Superior temporal gyrus (tissue), 1 donor: ENCODE measurements at regions not wholly inside any gene's neighbourhood (a gene's known extent, or its start where the extent isn't known, plus 50 kb on each side); places are given as distances from the start of the nearest gene placed in this dataset.

ENCODE experiments used
- DNase-seq: peaks from one replicate; pipeline ENCODE4 v3.0.0-alpha.2; 2016; ENCODE audit errors: extremely low spot score

- no peak for DNase-seq
These were observed 292.1 kb upstream of the RORB start for GRCh38 chr9:74205056-74205455.

DNA sequence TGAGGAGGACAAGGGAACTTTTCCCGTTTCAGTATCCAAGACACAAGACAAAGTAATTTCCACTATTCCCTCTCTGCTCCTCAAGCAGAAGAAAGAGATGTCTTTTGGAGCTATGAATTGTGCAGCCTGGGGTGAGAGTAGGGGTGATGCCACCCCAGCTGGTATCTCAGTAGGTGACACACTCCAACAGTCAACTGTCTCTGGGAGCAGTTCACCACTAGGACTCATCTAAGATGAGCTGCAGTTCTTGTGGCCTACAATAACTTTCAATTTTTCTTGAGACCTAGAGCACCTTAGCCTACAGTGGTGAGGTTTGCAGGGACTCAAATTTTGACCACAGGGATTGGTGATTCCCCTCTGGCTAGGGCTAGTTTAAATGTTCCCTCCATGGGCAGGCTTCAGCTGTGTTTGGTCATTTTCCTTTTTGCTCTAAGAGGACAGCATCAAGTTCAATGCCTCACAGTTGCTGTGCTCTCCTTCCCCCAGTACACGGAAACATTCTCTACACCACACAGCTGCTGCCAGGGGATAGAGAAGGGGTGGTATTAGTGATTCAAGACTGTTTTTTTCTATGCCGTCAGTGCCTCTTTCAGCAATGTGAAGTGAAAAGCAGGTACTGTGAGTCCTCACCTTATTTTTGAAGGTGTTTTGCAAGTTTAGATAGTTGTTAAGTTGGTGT is 278.6 kb upstream of the RORB start:
- DNase-seq, result no peak

- DNase-seq, result no peak
These were observed 276.8 kb upstream of the RORB start for GRCh38 chr9:74220327-74220726.

DNA sequence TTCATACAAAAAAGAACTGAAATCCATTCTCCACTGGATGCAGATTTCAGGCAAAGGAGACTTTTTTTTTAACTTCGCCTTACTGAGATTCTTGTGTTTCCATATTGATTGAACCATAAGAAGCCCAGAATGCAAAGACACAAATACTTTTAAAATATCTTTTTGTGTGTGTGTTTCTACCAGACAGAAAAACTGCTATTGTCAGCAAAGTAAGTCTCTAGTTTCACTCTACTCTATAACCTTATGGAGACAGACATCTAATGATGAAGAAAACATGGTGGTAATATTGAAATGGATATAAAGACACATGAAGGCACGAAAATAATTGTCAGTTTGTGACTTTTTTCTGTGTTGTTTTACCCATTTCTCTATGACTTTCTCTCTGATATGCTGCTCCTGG is 260.3 kb upstream of the RORB start:
- no peak for DNase-seq

- no peak for DNase-seq
These were observed 251.2 kb upstream of the RORB start for GRCh38 chr9:74245866-74246497.

- no peak for DNase-seq
These were observed 241.6 kb upstream of the RORB start for GRCh38 chr9:74255489-74255984.

DNA sequence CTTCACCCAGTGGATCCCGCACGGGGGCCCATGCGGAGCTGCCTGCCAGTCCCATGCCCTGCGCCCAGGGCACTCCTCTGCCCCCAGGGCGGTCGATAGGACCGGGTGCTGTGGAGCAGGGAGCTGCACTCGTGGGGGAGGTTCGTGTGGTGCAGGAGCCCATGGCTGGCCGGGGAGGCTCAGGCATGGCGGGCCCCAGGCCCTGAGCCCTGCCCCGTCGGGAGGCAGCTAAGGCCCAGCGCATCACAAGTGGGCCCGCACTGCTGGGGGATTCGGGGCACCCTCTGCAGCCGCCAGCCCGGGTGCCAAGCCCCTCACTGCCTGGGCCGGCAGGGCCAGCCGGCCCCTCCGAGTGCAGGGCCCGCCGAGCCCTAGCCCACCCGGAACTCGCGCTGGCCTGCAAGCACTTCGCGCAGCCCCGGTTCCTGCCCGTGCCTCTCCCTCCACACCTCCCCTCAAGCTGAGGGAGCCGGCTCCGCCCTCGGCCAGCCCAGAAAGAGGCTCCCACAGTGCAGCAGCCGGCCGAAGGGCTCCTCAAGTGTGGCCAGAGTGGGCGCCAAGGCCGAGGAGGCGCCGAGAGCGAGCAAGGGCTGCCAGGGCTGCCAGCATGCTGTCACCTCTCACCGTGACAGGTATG is 221.1 kb upstream of the RORB start:
- DNase-seq, result no peak

DNA sequence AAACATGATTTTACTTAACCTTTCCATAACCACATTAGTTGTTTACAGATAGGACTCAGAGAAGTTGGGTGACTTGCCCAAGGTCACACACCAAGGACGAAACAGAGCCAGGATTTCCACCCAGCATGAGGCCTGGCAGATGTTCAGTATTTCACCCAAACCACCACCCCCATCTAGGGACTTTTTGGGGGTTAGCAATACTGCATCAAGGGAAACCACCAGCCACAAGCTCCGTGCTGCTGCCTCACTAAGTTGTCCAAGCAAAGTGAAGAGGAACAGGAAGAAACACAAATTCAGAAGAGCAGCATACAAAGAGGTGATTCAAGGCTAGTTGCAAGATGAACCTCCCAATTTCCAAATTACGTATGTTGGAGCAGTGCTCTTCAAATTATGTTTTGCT is 219.6 kb upstream of the RORB start:
- DNase-seq, result no peak

DNA sequence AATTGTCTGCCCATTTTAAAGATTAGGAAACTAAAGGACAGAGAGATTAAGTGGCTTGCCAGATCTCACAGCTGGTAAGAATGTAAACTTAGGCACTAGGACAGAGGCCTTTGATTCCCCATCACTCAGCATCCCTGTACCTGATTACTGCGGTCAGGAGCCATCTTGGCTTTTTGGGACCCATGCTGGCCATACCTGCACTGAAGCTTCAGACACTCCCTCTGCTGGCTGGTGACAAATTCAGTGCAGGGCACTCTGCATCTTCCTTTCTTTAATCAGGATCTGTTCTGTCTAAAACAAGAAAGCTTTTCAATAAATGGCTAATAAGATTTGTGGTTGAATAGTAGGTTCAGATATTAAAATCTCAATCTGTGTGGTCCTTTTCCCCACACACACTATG is 215.5 kb upstream of the RORB start:
- DNase-seq, result no peak

- DNase-seq, result no peak
These were observed 214.4 kb upstream of the RORB start for GRCh38 chr9:74282526-74283253.

GRCh38 chr9:74284581-74285450 is 212.3 kb upstream of the RORB start:
- no peak for DNase-seq

- no peak for DNase-seq
These were observed 203.7 kb upstream of the RORB start for GRCh38 chr9:74293479-74293878.

GRCh38 chr9:74303945-74304344 is 193.2 kb upstream of the RORB start:
- DNase-seq, result no peak

DNA sequence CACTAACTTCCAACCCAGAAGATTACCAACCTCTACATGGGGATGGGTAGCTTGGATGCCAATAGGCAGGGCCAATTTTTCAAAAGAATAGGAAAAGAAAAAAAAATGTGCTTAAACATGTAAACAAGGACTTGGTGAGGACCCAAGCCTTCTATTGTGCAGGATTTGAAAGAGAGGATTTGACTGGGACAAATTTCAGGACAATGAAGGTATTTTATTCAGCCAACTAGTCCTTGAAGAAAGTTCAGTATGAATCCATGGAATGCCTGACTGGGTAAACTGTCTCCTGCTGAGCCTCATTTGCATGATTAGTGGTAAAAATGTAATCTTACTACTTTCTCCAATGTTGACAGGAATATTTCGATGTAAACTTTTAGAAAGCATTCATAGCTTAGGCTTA is 192.5 kb upstream of the RORB start:
- no peak for DNase-seq

DNA sequence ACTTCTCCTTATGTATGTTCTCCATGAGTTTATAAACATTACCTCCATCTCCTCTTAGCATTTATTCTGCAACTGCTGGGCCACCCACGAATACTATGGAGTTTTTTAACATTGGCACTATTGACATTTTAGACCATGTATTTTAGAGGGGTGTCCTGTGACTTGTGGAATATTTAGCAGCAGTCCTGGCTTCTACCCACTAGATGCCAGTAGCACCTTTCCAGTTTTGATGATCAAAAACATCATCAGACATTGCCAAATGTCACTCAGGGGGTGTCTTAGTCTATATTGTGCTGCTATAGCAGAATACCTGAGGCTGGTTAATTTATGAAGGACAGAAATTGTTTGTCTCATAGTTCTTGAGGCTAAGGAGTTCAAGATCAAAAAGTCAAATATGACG is 187.5 kb upstream of the RORB start:
- no peak for DNase-seq

DNA sequence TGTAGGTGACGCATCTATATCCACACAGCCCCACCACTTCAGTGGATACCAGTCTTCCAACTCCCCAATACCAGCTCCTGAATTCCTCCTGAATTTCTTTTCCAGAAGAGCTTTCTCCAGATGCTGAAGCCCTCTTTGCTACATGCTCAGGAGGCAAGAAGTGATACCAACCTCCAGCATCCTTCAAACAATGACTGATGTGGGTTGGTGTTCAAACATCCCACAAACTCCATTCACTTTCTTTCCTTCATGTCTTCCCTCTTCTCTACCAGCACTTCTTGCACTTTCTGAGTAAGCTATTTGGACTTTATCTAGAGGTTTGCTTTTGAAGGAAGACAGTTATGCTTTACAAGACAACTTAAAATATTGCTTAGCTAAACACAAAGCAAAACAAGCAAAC is 179.9 kb upstream of the RORB start:
- DNase-seq, result no peak

- DNase-seq, result no peak
These were observed 175.7 kb upstream of the RORB start for GRCh38 chr9:74321396-74321795.

DNA sequence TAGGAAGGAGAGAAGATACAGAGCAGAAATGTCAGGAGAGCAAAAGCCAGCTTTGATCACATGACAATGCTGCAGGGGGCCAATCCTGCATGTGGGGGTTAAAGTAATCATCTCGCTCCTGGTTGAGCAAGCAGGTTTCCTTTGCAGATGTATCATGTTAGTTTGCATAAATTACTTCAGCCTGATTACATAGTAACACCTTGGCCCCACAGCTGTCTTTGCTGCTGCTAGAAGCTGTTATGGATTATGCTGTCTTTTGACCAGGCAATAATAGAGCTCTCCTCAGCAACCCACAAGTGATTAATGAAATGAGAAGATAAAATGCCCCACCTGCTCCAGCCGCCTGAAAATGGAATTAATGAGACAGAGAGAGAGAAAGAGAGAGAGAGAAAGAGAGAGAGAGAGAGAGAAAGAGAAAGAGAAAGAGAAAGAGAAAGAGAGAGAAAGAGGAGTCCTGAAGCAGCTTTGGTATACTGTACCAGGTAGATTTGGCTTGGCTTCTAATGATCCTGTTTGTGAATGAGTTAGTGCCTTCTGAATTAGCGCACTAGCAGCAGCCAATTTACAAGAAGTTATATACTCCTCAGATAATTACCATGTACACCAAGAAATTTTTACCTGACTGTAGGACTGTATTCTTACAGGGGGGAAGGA is 174.3 kb upstream of the RORB start:
- no peak for DNase-seq

DNA sequence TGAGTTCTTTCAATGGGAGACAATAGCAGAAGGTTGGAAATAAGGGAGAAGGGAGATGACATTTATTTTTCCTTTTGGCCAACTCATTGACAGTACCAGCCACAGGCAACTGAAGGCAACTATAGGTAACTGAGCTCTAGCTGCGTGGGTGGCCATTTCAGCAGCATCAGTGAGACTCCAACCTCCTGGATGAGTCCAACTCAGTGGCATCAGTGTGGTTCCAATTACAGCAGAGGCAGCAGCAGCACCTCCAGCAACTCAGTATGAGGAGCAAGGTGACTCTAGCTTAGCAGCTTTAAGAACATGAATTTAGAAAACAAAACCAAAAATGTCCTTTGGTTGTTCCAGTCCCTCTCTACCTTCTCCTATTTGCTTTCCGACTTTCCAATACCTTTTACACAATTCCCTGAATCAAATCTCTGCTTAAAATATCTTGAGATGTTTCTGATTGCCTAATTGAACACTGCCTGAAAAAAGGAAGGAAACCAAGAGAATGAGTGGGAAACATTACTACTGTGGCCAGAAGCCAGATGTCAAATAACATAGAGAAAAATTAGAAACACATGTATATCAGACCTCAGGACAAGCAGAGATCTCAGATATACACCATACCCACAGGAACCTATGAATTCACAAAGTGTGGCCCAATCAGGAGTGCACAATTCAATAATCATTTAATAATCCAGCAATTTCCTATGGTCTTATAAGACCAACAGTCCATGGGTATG is 166.5 kb upstream of the RORB start:
- DNase-seq, result no peak

- no peak for DNase-seq
These were observed 165.5 kb upstream of the RORB start for GRCh38 chr9:74331607-74332006.
